ENCODE measurements at regions not wholly inside any gene's neighbourhood (a gene's known extent, or its start where the extent isn't known, plus 50 kb on each side); places are given as distances from the start of the nearest gene placed in this dataset.

GRCh38 chrX:39220952-39221351 lies 419.7 kb downstream of the MID1IP1 start:
- Mint-ChIP-seq H3K27ac (no peak overlapping the region), H3K27me3 (peaks cover 6% of the 10 kb centered on the region), H3K4me1 (ENCODE audit: low read depth) (peaks cover 1% of the 10 kb centered on the region), H3K9me3 (ENCODE audit: low read depth) (peaks cover 26% of the 10 kb centered on the region), H3K4me3 (ENCODE audit: low read depth) (no peak overlapping the region), H3K36me3 (ENCODE audit: insufficient read depth) (no peaks in the 10 kb centered on the region)
- TF ChIP-seq CTCF (IDR thresholded peaks at IDR 0.05; ENCODE audit: unreplicated experiment), result no peak
- DNase-seq (ENCODE audit: low spot score, unreplicated experiment), result no peak

GRCh38 chrX:39222346-39223113 lies 421.3 kb downstream of the MID1IP1 start:
- H3K4me1 Mint-ChIP-seq (ENCODE audit: low read depth), result peaks cover 1% of the 10 kb centered on the region
- H3K9me3 Mint-ChIP-seq (ENCODE audit: low read depth), result peaks cover 23% of the 10 kb centered on the region
- H3K27me3 Mint-ChIP-seq, result peaks cover 6% of the 10 kb centered on the region
- H3K36me3 Mint-ChIP-seq (ENCODE audit: insufficient read depth), result no peaks in the 10 kb centered on the region
- H3K4me3 Mint-ChIP-seq (ENCODE audit: low read depth), result no peak overlapping the region
- no peak overlapping the region for H3K27ac Mint-ChIP-seq
- TF ChIP-seq CTCF (IDR thresholded peaks at IDR 0.05; ENCODE audit: unreplicated experiment), result no peak
- DNase-seq (ENCODE audit: low spot score, unreplicated experiment), result no peak

GRCh38 chrX:39226251-39226650 lies 425.0 kb downstream of the MID1IP1 start:
- Mint-ChIP-seq H3K4me3 (ENCODE audit: low read depth) (no peak overlapping the region), H3K27ac (no peak overlapping the region), H3K27me3 (no peaks in the 10 kb centered on the region), H3K9me3 (ENCODE audit: low read depth) (peaks cover 8% of the 10 kb centered on the region), H3K36me3 (ENCODE audit: insufficient read depth) (no peaks in the 10 kb centered on the region), H3K4me1 (ENCODE audit: low read depth) (no peaks in the 10 kb centered on the region)
- no peak for TF ChIP-seq CTCF (IDR thresholded peaks at IDR 0.05; ENCODE audit: unreplicated experiment)
- no peak for DNase-seq (ENCODE audit: low spot score, unreplicated experiment)

- H3K27me3 Mint-ChIP-seq, result no peaks in the 10 kb centered on the region
- H3K36me3 Mint-ChIP-seq (ENCODE audit: insufficient read depth), result no peaks in the 10 kb centered on the region
- H3K4me3 Mint-ChIP-seq (ENCODE audit: low read depth), result no peak overlapping the region
- no peaks in the 10 kb centered on the region for H3K4me1 Mint-ChIP-seq (ENCODE audit: low read depth)
- H3K27ac Mint-ChIP-seq, result no peak overlapping the region
- DNase-seq (ENCODE audit: low spot score, unreplicated experiment), result no peak
- TF ChIP-seq CTCF (IDR thresholded peaks at IDR 0.05; ENCODE audit: unreplicated experiment), result no peak
- H3K9me3 Mint-ChIP-seq (ENCODE audit: low read depth), result peaks cover 13% of the 10 kb centered on the region
Measured at GRCh38 chrX:39227371-39227770, 426.1 kb downstream of the MID1IP1 start.

GRCh38 chrX:39238006-39238405 lies 436.7 kb downstream of the MID1IP1 start:
- H3K4me3 Mint-ChIP-seq (ENCODE audit: low read depth), result no peak overlapping the region
- H3K27me3 Mint-ChIP-seq, result no peaks in the 10 kb centered on the region
- no peak overlapping the region for H3K27ac Mint-ChIP-seq
- no peak for TF ChIP-seq CTCF (IDR thresholded peaks at IDR 0.05; ENCODE audit: unreplicated experiment)
- no peaks in the 10 kb centered on the region for H3K36me3 Mint-ChIP-seq (ENCODE audit: insufficient read depth)
- H3K9me3 Mint-ChIP-seq (ENCODE audit: low read depth), result peaks cover 16% of the 10 kb centered on the region
- DNase-seq (ENCODE audit: low spot score, unreplicated experiment), result no peak
- H3K4me1 Mint-ChIP-seq (ENCODE audit: low read depth), result no peaks in the 10 kb centered on the region
